ENCODE measurements at regions not wholly inside any gene's neighbourhood (a gene's known extent, or its start where the extent isn't known, plus 50 kb on each side); places are given as distances from the start of the nearest gene placed in this dataset.

DNA sequence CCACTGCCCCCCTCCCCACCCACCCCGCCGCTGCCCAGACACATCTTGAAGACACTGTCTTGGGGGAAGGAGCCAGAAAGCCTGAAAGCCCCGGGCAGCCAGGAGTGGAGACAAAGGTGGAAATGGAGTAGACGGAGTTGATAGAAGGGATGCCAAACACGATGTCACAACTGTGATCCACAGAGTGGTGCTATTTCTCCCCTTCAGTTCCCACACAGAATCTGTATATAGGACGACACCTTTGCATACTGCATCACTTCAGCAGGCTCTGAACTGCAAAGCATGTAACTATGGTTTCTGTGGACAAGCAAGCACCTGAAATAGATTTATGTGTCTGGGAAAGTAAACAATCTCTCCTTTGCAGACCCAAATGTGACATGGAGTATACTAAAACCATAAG is 56.4 kb upstream of the F13A1 start:
- ChIA-PET CTCF (no interaction called here), POLR2A (no interaction called here), RAD21 (ENCODE audit: low non-redundant PET in 1 of 2, low total read pairs in 2 of 2, uncharacterized antibody in 2 of 2, unreplicated experiment in 2 of 2) (no interaction called here)
- H3K9ac ChIP-seq (ENCODE audit: low read length), result no peak overlapping the region
- no peaks in the 10 kb centered on the region for H3K4me1 ChIP-seq (ENCODE audit: control insufficient read depth in 1 of 2, insufficient read depth in 2 of 2, low read length in 2 of 2)
- no peaks in the 10 kb centered on the region for H4K20me1 ChIP-seq (ENCODE audit: insufficient read depth)
- no peak overlapping the region for H2AFZ ChIP-seq (ENCODE audit: low read depth, low read length, poor library complexity, severe bottlenecking)
- H3K79me2 ChIP-seq (ENCODE audit: insufficient read depth, low read length), result no peaks in the 10 kb centered on the region
- no peak overlapping the region for H3K4me3 ChIP-seq (replicated peaks in 1 of 2; ENCODE audit: low read depth in 1 of 2, low read length in 2 of 2)
- H3K27me3 ChIP-seq (ENCODE audit: insufficient read depth, low read length), result peaks cover 15% of the 10 kb centered on the region
- BruUV-seq (replicated peaks), result no TSS peak
- no peaks in the 10 kb centered on the region for H3K36me3 ChIP-seq (ENCODE audit: control insufficient read depth in 1 of 2, insufficient read depth in 2 of 2, low read length in 2 of 2)
- DNase-seq (ENCODE audit: low read depth, low spot score) (no peak), ATAC-seq (no peak)
- intact Hi-C loops (cut with micrococcal nuclease), result no loop called here
- H3K27ac ChIP-seq (ENCODE audit: low read depth, low read length), result no peak overlapping the region
- H3K4me2 ChIP-seq (ENCODE audit: low read length), result no peak overlapping the region
- no peaks in the 10 kb centered on the region for H3K9me2 ChIP-seq (ENCODE audit: insufficient read depth)
- H3K9me3 ChIP-seq (ENCODE audit: control insufficient read depth in 1 of 2, insufficient read depth in 1 of 2, low read depth in 1 of 2, low read length in 2 of 2), result no peaks in the 10 kb centered on the region
- TF ChIP-seq, protein P1, sequence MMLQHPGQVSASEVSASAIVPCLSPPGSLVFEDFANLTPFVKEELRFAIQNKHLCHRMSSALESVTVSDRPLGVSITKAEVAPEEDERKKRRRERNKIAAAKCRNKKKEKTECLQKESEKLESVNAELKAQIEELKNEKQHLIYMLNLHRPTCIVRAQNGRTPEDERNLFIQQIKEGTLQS (IDR thresholded peaks at IDR 0.05), result no peak
- TF ChIP-seq ELF1 (IDR thresholded peaks at IDR 0.05; ENCODE audit: borderline replicate concordance, low read depth) (no peak), ZFX (IDR thresholded peaks at IDR 0.05) (no peak), YY1 (IDR thresholded peaks at IDR 0.05; ENCODE audit: extremely low read depth, insufficient replicate concordance, low read depth, low read length) (no peak), ZNF274 (IDR thresholded peaks at IDR 0.05; ENCODE audit: low read depth, low read length) (no peak), SP1 (IDR thresholded peaks at IDR 0.05; ENCODE audit: low read depth) (no peak), TCF7L2 (IDR thresholded peaks at IDR 0.05; ENCODE audit: borderline replicate concordance, extremely low read depth, insufficient read depth, insufficient read length) (no peak), FOSL1 (IDR thresholded peaks at IDR 0.05; ENCODE audit: low read depth) (no peak), EZH2 (IDR thresholded peaks at IDR 0.05) (no peak), CEBPB (IDR thresholded peaks at IDR 0.05; ENCODE audit: low read depth) (no peak), RAD21 (IDR thresholded peaks at IDR 0.05; ENCODE audit: low read depth) (no peak), EZH2phosphoT487 (IDR thresholded peaks at IDR 0.05; ENCODE audit: borderline replicate concordance) (no peak), SRF (IDR thresholded peaks at IDR 0.05; ENCODE audit: low read depth) (no peak), EGR1 (IDR thresholded peaks at IDR 0.05; ENCODE audit: low read depth) (no peak), SIN3A (IDR thresholded peaks at IDR 0.05; ENCODE audit: low read depth) (no peak), POLR2A (IDR thresholded peaks at IDR 0.05; ENCODE audit: borderline replicate concordance, extremely low read depth, insufficient read depth, insufficient read length) (no peak)
- TF ChIP-seq, protein P2, sequence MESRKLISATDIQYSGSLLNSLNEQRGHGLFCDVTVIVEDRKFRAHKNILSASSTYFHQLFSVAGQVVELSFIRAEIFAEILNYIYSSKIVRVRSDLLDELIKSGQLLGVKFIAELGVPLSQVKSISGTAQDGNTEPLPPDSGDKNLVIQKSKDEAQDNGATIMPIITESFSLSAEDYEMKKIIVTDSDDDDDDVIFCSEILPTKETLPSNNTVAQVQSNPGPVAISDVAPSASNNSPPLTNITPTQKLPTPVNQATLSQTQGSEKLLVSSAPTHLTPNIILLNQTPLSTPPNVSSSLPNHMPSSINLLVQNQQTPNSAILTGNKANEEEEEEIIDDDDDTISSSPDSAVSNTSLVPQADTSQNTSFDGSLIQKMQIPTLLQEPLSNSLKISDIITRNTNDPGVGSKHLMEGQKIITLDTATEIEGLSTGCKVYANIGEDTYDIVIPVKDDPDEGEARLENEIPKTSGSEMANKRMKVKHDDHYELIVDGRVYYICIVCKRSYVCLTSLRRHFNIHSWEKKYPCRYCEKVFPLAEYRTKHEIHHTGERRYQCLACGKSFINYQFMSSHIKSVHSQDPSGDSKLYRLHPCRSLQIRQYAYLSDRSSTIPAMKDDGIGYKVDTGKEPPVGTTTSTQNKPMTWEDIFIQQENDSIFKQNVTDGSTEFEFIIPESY (IDR thresholded peaks at IDR 0.05; ENCODE audit: extremely low read depth, insufficient replicate concordance, low read length), result no peak
- TF ChIP-seq, protein P3, sequence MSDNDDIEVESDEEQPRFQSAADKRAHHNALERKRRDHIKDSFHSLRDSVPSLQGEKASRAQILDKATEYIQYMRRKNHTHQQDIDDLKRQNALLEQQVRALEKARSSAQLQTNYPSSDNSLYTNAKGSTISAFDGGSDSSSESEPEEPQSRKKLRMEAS (IDR thresholded peaks at IDR 0.05), result no peak
- TF ChIP-seq, protein P4, sequence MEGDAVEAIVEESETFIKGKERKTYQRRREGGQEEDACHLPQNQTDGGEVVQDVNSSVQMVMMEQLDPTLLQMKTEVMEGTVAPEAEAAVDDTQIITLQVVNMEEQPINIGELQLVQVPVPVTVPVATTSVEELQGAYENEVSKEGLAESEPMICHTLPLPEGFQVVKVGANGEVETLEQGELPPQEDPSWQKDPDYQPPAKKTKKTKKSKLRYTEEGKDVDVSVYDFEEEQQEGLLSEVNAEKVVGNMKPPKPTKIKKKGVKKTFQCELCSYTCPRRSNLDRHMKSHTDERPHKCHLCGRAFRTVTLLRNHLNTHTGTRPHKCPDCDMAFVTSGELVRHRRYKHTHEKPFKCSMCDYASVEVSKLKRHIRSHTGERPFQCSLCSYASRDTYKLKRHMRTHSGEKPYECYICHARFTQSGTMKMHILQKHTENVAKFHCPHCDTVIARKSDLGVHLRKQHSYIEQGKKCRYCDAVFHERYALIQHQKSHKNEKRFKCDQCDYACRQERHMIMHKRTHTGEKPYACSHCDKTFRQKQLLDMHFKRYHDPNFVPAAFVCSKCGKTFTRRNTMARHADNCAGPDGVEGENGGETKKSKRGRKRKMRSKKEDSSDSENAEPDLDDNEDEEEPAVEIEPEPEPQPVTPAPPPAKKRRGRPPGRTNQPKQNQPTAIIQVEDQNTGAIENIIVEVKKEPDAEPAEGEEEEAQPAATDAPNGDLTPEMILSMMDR (IDR thresholded peaks at IDR 0.05 in 2 of 3, conservative IDR thresholded peaks at IDR 0.05 in 1 of 3; ENCODE audit: borderline replicate concordance in 1 of 3, insufficient read depth in 1 of 3, low read depth in 2 of 3, low read length in 2 of 3), result no peak
- TF ChIP-seq, protein P5, sequence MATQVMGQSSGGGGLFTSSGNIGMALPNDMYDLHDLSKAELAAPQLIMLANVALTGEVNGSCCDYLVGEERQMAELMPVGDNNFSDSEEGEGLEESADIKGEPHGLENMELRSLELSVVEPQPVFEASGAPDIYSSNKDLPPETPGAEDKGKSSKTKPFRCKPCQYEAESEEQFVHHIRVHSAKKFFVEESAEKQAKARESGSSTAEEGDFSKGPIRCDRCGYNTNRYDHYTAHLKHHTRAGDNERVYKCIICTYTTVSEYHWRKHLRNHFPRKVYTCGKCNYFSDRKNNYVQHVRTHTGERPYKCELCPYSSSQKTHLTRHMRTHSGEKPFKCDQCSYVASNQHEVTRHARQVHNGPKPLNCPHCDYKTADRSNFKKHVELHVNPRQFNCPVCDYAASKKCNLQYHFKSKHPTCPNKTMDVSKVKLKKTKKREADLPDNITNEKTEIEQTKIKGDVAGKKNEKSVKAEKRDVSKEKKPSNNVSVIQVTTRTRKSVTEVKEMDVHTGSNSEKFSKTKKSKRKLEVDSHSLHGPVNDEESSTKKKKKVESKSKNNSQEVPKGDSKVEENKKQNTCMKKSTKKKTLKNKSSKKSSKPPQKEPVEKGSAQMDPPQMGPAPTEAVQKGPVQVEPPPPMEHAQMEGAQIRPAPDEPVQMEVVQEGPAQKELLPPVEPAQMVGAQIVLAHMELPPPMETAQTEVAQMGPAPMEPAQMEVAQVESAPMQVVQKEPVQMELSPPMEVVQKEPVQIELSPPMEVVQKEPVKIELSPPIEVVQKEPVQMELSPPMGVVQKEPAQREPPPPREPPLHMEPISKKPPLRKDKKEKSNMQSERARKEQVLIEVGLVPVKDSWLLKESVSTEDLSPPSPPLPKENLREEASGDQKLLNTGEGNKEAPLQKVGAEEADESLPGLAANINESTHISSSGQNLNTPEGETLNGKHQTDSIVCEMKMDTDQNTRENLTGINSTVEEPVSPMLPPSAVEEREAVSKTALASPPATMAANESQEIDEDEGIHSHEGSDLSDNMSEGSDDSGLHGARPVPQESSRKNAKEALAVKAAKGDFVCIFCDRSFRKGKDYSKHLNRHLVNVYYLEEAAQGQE (IDR thresholded peaks at IDR 0.05; ENCODE audit: low read depth), result no peak

Data from HCT116 (cell line).